Gastrocnemius medialis (tissue), 4 donors: ENCODE measurements at regions not wholly inside any gene's neighbourhood (a gene's known extent, or its start where the extent isn't known, plus 50 kb on each side); places are given as distances from the start of the nearest gene placed in this dataset.

Experiments used
- POLR2A ChIP-seq, 2 donors: fragments of 450-650 bp; IDR thresholded peaks; one replicate each; pipeline ENCODE4 v1.6.1; 2017; ENCODE audit warnings: antibody characterized with exemption in 2 of 2, mild to moderate bottlenecking in 2 of 2, moderate library complexity in 2 of 2
- TF ChIP-seq, protein P1 (sequence below), 5 experiments: fragments of 450-650 bp in 3 of 5; fragments of 200-600 bp in 2 of 5; sonication (generic) in 2 of 5; IDR thresholded peaks in 4 of 5; conservative IDR thresholded peaks in 1 of 5; 1 replicate in 4 of 5; 2 replicates in 1 of 5; pipeline ENCODE4 v1.5.1; 2016 to 2019; ENCODE audit warnings: antibody characterized with exemption in 5 of 5, mild to moderate bottlenecking in 3 of 5, moderate library complexity in 3 of 5

GRCh38 chr10:128289621-128290020 lies 163.4 kb upstream of the MKI67 start:
- TF ChIP-seq, protein P1, sequence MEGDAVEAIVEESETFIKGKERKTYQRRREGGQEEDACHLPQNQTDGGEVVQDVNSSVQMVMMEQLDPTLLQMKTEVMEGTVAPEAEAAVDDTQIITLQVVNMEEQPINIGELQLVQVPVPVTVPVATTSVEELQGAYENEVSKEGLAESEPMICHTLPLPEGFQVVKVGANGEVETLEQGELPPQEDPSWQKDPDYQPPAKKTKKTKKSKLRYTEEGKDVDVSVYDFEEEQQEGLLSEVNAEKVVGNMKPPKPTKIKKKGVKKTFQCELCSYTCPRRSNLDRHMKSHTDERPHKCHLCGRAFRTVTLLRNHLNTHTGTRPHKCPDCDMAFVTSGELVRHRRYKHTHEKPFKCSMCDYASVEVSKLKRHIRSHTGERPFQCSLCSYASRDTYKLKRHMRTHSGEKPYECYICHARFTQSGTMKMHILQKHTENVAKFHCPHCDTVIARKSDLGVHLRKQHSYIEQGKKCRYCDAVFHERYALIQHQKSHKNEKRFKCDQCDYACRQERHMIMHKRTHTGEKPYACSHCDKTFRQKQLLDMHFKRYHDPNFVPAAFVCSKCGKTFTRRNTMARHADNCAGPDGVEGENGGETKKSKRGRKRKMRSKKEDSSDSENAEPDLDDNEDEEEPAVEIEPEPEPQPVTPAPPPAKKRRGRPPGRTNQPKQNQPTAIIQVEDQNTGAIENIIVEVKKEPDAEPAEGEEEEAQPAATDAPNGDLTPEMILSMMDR (IDR thresholded peaks at IDR 0.05 in 4 of 5, conservative IDR thresholded peaks at IDR 0.05 in 1 of 5), result no peak
- TF ChIP-seq POLR2A (IDR thresholded peaks at IDR 0.05), result no peak
